Loucy (cell line): ENCODE measurements at regions not wholly inside any gene's neighbourhood (a gene's known extent, or its start where the extent isn't known, plus 50 kb on each side); places are given as distances from the start of the nearest gene placed in this dataset.

ENCODE experiments used
- CTCF ChIP-seq: fragments of 200-600 bp; sonication (generic); conservative IDR thresholded peaks from 2 replicates; pipeline ENCODE4 v1.5.1; 2014; ENCODE audit warnings: mild to moderate bottlenecking, antibody characterized with exemption, low read length
- EZH2phosphoT487 ChIP-seq: fragments of 200-600 bp; IDR thresholded peaks from 2 replicates; pipeline ENCODE4 v1.6.1; 2018; ENCODE audit warnings: antibody characterized with exemption, mild to moderate bottlenecking, moderate library complexity, borderline replicate concordance

- no peak for TF ChIP-seq CTCF
- TF ChIP-seq EZH2phosphoT487: no peak
Measured at GRCh38 chr2:18503376-18504228, 56.9 kb downstream of the RDH14 start.
